HG03520 (cell line): ENCODE measurements at regions not wholly inside any gene's neighbourhood (a gene's known extent, or its start where the extent isn't known, plus 50 kb on each side); places are given as distances from the start of the nearest gene placed in this dataset.
"Not testable (repeated sequence)": the region's sequence is repeated elsewhere in the genome, so short reads cannot be mapped to it uniquely, and the experiment has no call there.

Experiments
- ATAC-seq: cut with Tn5 transposase; IDR thresholded peaks from one replicate; pipeline ENCODE4 v1.9.1; 2021; ENCODE audit warnings: mild to moderate bottlenecking, moderate library complexity; ENCODE audit not compliant: unreplicated experiment

GRCh38 chr10:78406648-78407008 is 373.0 kb downstream of the RPS24 start:
- no peak for ATAC-seq

- ATAC-seq, result no peak
Observed at GRCh38 chr10:78407009-78407711, 373.5 kb downstream of the RPS24 start.

GRCh38 chr10:78407966-78408365 is 374.3 kb downstream of the RPS24 start:
- no peak for ATAC-seq

- ATAC-seq, result no peak
Observed at GRCh38 chr10:78408671-78409472, 375.2 kb downstream of the RPS24 start.

GRCh38 chr10:78410046-78410965 is 376.6 kb downstream of the RPS24 start:
- ATAC-seq, result no peak

GRCh38 chr10:78411716-78412115 is 378.1 kb downstream of the RPS24 start:
- no peak for ATAC-seq

GRCh38 chr10:78412605-78413004 is 378.9 kb downstream of the RPS24 start:
- ATAC-seq, result no peak

GRCh38 chr10:78413076-78414055 is 379.7 kb downstream of the RPS24 start:
- no peak for ATAC-seq

- ATAC-seq, result no peak
Observed at GRCh38 chr10:78414380-78414779, 380.7 kb downstream of the RPS24 start.

- no peak for ATAC-seq
Observed at GRCh38 chr10:78415111-78415510, 381.4 kb downstream of the RPS24 start.

GRCh38 chr10:78416031-78417011 is 382.7 kb downstream of the RPS24 start:
- ATAC-seq, result no peak

- no peak for ATAC-seq
Observed at GRCh38 chr10:78417425-78418370, 384.0 kb downstream of the RPS24 start.

- ATAC-seq, result no peak
Observed at GRCh38 chr10:78419481-78420265, 386.0 kb downstream of the RPS24 start.

GRCh38 chr10:78420946-78421735 is 387.5 kb downstream of the RPS24 start:
- no peak for ATAC-seq

- ATAC-seq, result not testable (repeated sequence)
Observed at GRCh38 chr10:78424050-78424449, 390.4 kb downstream of the RPS24 start.

GRCh38 chr10:78424723-78425122 is 391.1 kb downstream of the RPS24 start:
- ATAC-seq, result no peak
